HG02763 (cell line): ENCODE measurements at regions not wholly inside any gene's neighbourhood (a gene's known extent, or its start where the extent isn't known, plus 50 kb on each side); places are given as distances from the start of the nearest gene placed in this dataset.
"Not testable (repeated sequence)": the region's sequence is repeated elsewhere in the genome, so short reads cannot be mapped to it uniquely, and the experiment has no call there.

Experiments used
- ATAC-seq: cut with Tn5 transposase; IDR thresholded peaks from one replicate; pipeline ENCODE4 v1.9.1; 2021; ENCODE audit warnings: mild to moderate bottlenecking, moderate library complexity; ENCODE audit not compliant: unreplicated experiment

DNA sequence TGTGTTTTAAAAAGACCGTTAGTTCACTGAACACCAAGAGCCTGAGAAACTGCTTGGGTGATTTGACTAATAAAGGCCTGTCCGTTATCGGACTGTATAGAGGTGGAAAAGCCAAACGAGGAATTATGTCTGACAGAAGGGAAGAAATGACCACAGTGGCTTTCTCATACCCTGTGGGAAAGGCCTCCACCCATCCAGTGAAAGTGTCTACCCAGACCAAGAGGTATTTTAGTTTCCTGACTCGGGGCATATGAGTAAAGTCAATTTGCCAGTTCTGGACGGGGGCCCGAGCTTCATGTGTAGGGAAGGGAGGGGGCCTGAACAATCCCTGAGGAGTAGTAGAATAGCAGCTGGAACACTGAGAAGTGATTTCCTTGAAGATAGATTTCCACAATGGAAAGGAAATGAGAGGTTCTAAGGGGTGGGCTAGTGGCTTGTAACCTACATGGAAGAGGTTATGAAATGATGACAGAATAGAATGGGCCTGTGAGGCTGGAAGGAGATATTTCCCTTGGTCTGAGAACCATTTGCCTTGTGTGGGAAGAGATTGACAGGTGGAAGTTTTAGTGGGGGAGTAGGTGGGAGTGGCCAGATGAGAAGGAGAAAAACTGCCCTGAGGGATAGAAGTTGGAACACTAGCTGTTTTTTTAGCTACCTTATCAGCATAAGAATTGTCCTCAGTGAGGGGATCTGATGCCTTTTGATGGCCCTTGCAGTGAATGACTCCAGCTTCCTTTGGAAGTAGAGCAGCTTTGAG lies 106.4 kb upstream of the PPM1J start:
- not testable (repeated sequence) for ATAC-seq

DNA sequence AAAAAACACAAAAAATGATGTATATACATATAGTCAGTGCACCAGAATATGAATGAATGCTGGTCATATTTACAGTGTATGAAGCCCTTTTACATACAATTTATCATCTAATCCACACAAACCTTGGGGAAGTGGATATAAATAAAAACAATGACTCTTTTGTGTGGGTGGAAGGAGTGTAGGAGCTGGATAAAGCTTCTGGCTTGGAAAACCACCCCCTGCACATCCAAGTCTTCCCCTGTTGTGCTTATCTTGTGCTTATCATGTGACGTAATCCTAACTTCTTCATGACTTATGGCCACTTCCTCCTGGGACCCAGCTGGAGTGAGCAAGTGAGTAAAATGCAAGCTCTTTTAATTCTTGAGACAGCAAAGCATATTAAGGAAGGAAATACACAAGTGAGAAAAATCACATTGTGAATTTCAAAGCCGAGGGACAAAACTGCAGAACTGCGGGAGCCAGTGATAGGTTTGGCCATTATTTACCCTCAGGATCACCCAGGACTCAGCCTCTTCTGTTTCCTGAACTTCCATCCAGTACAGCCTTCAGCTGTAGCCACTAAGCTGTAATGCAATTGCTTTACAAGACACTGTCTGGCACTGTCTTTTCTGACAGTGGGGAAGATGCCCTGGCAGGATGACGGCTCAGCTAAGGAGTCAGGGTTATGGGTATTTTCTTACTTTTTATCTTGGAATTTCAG lies 104.0 kb upstream of the PPM1J start:
- ATAC-seq, result no peak

GRCh38 chr1:112817555-112818373 lies 102.6 kb upstream of the PPM1J start:
- no peak for ATAC-seq

DNA sequence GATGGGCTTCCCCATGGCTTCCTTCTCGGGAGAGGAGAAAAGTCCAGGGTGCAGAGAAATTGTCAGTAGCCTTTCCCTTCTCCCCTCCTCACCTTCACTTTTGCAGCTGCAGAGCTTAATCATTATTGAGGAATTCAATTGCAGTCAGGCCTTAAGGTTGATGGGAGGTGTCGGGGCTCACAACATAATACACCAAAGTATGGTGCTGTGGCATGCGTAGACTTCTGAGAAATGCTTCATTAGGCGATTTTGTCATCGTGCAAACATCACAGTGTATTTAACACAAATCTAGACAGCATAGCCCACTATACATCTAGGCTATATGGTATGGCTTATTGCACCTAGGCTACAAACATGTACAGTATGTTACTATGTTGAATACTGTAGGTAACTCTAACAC lies 100.2 kb upstream of the PPM1J start:
- no peak for ATAC-seq

DNA sequence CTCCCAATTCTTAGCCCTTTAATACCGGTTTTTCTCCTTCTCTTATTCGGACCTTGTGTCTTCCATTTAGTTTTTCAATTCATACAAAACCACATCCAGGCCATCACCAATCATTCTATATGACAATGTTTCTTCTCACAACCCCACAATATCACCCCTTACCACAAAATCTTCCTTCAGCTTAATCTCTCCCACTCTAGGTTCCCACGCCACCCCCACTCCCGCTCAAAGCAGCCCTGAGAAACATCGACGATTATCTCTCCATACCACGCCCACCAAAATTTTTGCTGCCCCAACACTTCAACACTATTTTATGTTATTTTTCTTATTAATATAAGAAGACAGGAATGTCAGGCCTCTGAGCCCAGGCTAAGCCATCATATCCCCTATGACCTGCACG lies 99.5 kb upstream of the PPM1J start:
- not testable (repeated sequence) for ATAC-seq

GRCh38 chr1:112808861-112809684 lies 93.9 kb upstream of the PPM1J start:
- peak; percentile 48 for ATAC-seq

- ATAC-seq, result no peak
Measured at GRCh38 chr1:112807999-112808398, 92.9 kb upstream of the PPM1J start.

GRCh38 chr1:112807117-112807516 lies 92.0 kb upstream of the PPM1J start:
- no peak for ATAC-seq

DNA sequence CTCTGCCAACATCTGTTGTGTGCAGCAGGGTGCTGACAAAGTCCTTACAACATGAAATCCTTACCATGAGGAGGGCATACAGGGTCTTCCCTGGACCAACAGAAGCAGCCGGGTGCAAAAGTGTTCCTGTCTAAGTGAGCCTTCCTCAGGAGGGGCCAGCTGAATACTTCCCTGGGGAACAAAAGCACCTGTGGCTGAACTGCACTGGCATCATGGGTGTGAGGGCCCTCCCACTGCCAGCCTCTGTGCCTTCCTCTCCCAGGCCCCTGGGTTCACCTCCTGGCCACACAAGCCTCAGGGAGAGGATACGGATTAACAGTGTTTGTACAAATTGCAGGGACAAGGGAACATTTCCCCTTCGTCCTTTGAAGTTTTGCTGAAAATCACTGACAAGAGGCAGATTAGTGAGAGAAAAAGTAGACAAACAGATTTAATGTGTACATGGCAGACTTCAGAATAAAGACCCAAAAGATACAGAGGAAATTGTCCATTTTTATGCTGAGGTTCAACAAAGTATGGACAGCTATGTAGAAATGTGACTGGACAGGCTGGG lies 91.0 kb upstream of the PPM1J start:
- ATAC-seq, result no peak

- no peak for ATAC-seq
Measured at GRCh38 chr1:112805155-112805853, 90.2 kb upstream of the PPM1J start.

- ATAC-seq, result no peak
Measured at GRCh38 chr1:112803906-112804762, 89.0 kb upstream of the PPM1J start.

DNA sequence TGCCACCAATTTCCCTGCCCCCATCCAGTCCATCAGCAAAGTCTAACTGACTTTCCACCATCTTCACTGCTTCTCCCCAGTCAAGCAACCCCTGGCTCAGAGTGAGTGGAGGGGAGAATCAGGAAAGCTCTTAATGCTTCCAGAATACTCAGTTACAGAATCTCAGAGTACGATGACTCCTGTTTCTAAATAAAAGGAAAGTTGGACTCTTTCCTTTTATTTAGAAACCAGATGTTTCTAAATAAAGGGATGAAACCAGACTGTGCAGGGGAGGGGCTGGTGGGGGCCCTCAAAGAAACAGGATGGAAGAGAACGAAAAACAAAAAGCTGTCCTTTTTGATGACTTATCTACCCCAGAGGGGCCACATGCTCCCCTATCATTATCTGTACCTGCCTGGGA lies 85.2 kb upstream of the PPM1J start:
- no peak for ATAC-seq

- ATAC-seq, result no peak
Measured at GRCh38 chr1:112798292-112798691, 83.2 kb upstream of the PPM1J start.

GRCh38 chr1:112797224-112797623 lies 82.1 kb upstream of the PPM1J start:
- ATAC-seq, result no peak

DNA sequence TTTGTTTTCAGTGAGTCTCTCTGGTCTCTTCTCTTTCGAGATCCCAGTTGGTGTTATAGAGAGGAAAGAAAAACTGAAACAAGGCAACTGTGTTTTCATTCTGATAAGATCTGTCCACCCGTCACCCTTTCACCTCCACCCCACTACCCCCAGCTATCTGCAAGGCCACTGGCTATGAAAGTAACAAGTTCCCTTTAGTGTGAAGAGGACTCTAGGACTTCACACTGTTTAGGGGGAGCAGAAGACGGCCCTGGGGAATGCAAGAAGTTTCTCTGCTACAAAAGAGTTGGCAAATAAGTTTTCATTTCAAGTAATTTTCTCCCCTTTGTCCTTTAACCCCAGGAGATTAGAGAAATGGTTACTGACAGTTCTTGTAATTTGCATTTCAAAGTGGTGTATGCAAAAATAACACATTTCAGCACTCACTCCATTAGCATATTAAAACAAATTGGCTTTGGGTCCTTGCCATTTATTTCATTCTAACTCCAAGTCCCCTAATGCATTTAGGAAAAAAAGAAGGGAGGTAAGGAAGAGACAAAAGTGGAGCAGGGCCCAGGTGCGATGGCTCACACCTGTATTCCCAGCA lies 79.6 kb upstream of the PPM1J start:
- peak; percentile 64 for ATAC-seq

DNA sequence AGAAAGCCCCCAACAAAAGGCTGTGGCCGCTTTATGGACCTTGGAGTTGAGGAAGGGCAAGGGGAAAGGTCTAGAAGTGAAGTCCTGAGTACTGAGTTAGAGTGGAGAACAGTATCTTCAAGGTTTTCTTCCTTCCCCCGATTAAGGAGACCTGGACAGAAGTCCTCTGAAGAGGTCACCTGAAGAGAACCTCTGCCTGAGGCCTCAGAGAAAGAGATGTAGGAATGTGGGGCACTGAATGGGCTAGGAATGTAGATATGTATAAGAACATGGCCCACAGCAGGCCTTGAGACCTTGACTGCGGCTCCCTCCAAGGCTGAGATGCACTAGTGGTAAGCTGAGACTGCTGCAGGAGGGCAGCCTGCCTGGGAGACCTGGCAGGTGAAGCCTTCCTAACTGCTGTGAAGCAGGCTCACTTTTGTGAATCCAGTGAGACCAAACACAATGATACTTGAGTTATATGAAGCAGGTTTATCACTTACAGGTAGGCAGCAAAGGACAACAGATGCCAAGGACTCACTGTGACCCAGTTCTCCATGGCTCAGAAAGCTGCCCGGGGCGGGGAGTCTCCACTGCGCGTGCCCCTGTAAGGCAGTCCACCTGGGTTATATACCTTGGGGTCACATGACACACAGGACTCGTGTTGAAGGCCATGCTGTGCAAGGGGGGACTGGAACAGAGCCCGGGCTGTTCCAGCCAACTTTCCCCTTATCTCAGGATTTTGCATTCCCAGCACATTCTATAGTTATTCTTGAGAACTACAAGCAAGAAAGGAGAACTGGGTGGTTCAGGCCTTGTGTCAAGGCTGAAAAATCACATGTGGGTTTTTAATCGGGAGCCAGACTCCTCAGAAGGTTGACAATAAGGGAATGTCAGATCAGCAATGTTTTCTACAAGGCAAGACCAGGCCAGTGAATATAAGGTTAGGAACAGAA lies 78.8 kb upstream of the PPM1J start:
- ATAC-seq, result no peak

DNA sequence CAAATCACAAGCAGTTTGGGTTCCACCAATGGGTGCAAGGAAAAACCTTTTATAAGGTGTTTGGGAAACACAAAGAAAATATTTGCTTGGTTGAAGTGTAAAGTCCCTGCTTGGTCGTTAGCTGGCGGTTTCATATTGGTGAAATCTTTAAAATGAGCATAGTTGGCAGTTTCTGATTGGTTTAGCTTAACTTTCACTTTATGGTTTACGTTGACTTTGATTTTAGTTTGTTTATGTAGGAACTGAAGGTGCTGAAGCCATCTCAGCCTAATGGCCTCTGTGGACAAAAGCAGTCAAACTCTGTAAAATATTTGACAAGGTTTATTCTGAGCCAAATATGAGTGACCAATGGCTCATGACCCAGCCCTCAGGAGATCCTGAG lies 76.6 kb upstream of the PPM1J start:
- no peak for ATAC-seq
